ENCODE measurements at regions not wholly inside any gene's neighbourhood (a gene's known extent, or its start where the extent isn't known, plus 50 kb on each side); places are given as distances from the start of the nearest gene placed in this dataset.

DNA sequence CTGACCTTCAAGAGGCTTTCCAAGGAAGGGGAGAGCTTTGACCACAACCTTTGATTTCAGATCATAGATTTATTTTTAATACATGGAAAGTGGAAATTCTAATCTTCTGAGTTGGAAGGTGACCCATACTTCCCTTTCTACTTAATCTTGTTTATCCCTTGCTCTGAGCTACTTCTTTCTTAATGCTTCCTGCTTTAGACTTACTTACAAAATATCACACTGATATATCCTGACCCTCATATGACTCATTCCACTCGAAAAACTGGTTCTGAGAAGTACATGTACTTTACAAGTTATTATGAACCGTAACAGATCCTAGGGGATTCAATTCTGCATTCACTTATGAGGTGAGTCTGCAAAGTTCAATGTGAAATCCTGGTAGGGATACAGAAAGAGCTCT lies 76.2 kb upstream of the IRS2 start:
- Histone ChIP-seq H3K27me3 (ENCODE audit: insufficient read depth, low read length) (no peaks in the 10 kb centered on the region), H3K9me3 (ENCODE audit: control insufficient read depth, low read depth, low read length) (no peaks in the 10 kb centered on the region), H3K4ac (ENCODE audit: low read depth, low read length) (no peak overlapping the region), H3K4me2 (ENCODE audit: insufficient read depth, insufficient read length, low read length) (no peak overlapping the region), H3T11ph (ENCODE audit: low read length) (no peak overlapping the region), H2AK5ac (ENCODE audit: insufficient read length, low read length) (no peak overlapping the region), H3K18ac (ENCODE audit: insufficient read length, low read depth, low read length) (no peak overlapping the region), H3K79me1 (ENCODE audit: insufficient read depth, low read depth, low read length, poor library complexity, severe bottlenecking) (no peaks in the 10 kb centered on the region), H2AFZ (ENCODE audit: low read length) (no peak overlapping the region), H2BK20ac (ENCODE audit: low read depth, low read length, poor library complexity, severe bottlenecking) (no peak overlapping the region), H4K5ac (ENCODE audit: insufficient read length, low read depth, low read length) (no peak overlapping the region), H2BK12ac (ENCODE audit: insufficient read length, low read depth, low read length) (no peak overlapping the region), H2BK120ac (ENCODE audit: low read depth, low read length, poor library complexity, severe bottlenecking) (no peak overlapping the region), H3K4me1 (ENCODE audit: insufficient read depth, low read length) (peaks cover 3% of the 10 kb centered on the region; the same call in 1 of the 2 replicates), H3K14ac (ENCODE audit: insufficient read depth, low read length) (no peak overlapping the region), H3K23ac (ENCODE audit: insufficient read length, low read depth, low read length) (no peak overlapping the region), H3K27ac (ENCODE audit: insufficient read length, low read depth, low read length) (no peak overlapping the region), H2BK15ac (ENCODE audit: low read depth, low read length) (no peak overlapping the region), H4K20me1 (ENCODE audit: control insufficient read depth, insufficient read depth, insufficient read length) (no peaks in the 10 kb centered on the region), H3K23me2 (ENCODE audit: insufficient read length, low read depth, low read length, poor library complexity, severe bottlenecking) (no peaks in the 10 kb centered on the region), H3K9ac (ENCODE audit: extremely low read depth, insufficient read length, low read length) (no peak overlapping the region), H4K91ac (ENCODE audit: insufficient read length, low read depth, low read length) (no peak overlapping the region), H3K79me2 (ENCODE audit: insufficient read depth, low read length) (no peaks in the 10 kb centered on the region), H3K56ac (ENCODE audit: insufficient read length, low read depth, low read length) (no peak overlapping the region), H4K8ac (replicated peaks; ENCODE audit: insufficient read length, low read depth, low read length) (no peak overlapping the region), H2BK5ac (ENCODE audit: insufficient read length, low read length) (no peak overlapping the region)
- Mint-ChIP-seq H3K27ac (no peak overlapping the region), H3K36me3 (ENCODE audit: insufficient read depth in 1 of 3, low read depth in 3 of 3) (no peaks in the 10 kb centered on the region), H3K4me3 (no peak overlapping the region), H3K27me3 (ENCODE audit: low read depth) (peaks cover 1% of the 10 kb centered on the region), H3K4me1 (peaks cover 16 to 17% of the 10 kb centered on the region in 2 experiments), H3K9me3 (no peaks in the 10 kb centered on the region)
- no peak for TF ChIP-seq CTCF (conservative IDR thresholded peaks at IDR 0.05)
- DNase-seq, result no peak
- WGBS (ENCODE audit: extremely low coverage, insufficient read length, low lambda C conversion rate), result no CpG with 5 or more reads among the region's 2 CpGs
